Mucosa of gallbladder (tissue), 1 donor: ENCODE measurements at regions not wholly inside any gene's neighbourhood (a gene's known extent, or its start where the extent isn't known, plus 50 kb on each side); places are given as distances from the start of the nearest gene placed in this dataset.
"Not testable (repeated sequence)": the region's sequence is repeated elsewhere in the genome, so short reads cannot be mapped to it uniquely, and the experiment has no call there.

Source experiments
- DNase-seq: peaks from one replicate; pipeline ENCODE4 v3.0.0-alpha.2; 2020; ENCODE audit warnings: low spot score
- donor health status: DM: no; HTN: no; CAD: no.

DNA sequence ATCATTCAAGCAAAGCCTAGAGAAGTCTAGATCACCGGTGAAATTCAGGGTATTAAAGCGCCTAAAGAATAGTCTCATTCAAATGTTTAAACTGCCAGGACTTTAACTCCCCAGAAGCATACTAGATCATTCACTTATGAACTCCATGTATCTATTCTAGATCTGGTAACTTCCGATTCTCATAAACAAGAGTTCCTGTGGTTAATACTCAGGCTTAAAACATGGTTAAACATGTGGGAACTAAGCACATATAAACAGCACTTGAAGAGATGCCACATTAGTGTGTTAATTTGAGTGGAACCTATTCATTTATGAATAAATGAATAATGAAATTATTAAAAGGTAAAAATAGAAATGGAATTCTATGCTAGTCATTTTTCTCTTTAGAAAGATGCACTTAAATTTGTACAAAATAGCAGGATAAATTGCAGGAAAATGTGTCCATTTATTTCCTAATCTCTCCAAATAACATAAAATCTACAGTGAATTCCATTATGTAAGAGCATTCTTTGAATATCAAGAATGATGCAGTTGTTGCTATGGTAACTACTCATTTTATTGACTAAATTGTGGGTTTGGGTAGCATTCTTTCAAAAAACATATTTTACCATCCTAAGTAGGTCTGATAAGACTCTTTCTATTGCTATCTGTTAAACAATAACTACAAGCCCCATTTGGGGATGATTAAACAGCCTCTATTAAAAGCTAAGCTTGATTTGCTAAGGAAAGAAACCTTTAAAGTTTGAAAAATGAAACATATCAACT, 147.6 kb upstream of the TMEM168 start:
- no peak for DNase-seq

- DNase-seq = no peak
Observed at GRCh38 chr7:112933598-112933997, 143.4 kb upstream of the TMEM168 start.

DNA sequence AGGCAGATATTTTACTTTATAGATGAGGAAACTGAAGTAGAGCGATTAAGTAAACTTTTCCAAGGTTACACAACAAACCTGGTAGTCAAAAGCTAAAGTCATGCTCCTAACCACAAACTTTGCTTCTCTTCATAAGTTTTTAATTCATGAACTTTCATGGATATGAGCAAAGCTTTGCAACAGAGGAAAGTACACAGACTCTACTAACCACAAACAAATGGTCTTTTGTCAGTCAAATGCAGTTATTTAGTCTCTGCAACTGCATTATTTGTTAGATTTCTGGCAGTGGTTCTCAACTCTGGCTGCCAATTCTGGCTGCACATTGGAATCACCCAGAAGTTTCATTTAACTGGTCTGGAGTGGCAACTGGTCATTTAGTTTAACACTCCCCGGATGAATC, 140.6 kb upstream of the TMEM168 start:
- no peak for DNase-seq

DNA sequence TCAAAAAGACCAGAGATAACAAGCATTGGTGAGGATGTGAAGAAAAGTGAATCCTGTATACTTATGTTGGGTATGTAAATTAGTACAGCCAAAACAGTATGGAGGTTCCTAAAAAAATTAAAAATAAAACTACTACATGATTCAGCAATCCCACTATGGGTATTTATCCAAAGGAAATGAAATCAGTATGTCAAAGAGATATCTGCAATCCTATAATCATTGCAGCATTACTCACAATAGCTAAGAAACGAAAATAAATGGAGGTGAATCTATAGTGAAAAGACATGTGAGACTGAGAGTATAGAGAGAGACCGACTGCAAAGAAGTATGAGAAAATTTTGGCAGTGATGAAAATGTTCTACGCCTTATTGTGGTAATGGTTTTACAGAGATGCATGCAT, 139.2 kb upstream of the TMEM168 start:
- DNase-seq = no peak

DNA sequence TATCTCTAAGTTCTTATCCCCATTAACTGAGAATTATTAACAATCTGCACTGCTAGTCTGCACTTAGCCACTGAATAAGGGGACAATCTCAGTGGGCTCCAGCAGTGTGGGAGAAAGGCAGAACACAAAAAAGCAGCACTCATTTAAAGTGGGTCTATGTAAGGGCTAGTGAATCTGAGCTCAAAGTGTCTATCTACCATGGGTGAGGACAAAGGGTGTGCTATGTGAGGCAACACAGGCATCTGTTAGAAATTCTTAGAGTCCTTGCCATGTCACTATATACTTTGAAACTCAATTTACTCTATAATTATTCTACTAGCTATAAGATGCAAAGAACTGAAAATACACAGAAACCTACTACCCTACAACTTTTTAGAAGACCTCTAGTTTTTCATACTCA, 135.8 kb upstream of the TMEM168 start:
- DNase-seq = no peak

DNA sequence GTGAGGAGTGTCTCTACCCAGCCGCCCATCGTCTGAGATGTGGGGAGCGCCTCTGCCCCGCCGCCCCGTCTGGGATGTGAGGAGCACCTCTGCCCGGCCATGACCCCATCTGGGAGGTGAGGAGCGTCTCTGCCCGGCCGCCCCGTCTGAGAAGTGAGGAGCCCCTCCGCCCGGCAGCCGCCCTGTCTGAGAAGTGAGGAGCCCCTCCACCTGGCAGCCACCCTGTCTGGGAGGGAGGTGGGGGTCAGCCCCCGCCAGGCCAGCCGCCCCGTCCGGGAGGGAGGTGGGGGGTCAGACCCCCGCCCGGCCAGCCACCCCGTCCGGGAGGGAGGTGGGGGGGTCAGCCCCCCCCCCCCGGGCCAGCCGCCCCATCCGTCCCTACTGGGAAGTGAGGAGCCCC, 132.4 kb upstream of the TMEM168 start:
- not testable (repeated sequence) for DNase-seq

DNA sequence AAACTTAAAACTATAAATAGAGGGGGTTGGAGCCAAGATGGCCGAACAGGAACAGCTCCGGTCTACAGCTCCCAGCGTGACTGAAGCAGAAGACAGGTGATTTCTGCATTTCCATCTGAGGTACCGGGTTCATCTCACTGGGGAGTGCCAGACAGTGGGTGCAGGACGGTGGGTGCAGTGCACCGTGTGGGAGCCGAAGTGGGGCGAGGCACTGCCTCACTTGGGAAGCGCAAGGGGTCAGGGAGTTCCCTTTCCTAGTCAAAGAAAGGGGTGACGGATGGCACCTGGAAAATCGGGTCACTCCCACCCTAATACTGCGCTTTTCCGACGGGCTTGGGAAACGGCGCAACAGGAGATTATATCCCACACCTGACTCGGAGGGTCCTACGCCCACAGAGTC, 126.2 kb upstream of the TMEM168 start:
- DNase-seq = not testable (repeated sequence)

- DNase-seq = no peak
Observed at GRCh38 chr7:112908086-112908485, 117.9 kb upstream of the TMEM168 start.

DNA sequence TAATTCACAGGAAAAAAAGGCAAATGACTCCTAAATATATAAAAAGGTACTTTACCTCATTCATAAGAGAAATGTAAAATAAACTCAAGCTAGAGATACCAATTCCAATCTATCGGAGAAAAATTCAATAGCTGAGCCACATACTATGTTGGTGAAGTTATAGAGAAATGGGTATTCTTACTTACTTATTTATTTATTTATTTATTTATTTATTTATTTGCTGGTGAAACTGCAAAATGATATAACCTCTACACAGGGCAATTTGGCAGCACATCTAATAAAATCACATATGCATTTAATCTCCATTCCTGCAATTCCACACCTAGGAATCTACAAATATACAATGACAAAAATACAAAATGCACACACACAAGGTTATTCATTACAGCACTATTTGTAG, 117.5 kb upstream of the TMEM168 start:
- DNase-seq = no peak

DNA sequence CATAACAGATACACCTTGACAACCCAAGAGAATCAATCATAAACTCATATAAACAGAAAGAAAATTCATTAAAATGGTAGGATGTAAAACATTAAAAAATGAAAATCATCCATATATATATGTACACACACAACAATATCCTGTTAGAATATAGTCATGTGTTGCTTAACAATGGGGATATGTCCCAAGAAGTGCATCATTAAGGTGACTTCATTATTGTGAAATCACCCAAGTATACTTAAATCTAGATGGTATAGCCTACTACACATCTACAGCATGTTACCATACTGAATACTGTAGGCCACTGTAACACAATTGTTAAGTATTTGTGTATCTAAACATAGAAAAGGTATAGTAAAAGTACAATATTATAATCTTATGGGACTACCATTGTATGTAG, 115.8 kb upstream of the TMEM168 start:
- no peak for DNase-seq

- no peak for DNase-seq
Observed at GRCh38 chr7:112905413-112905812, 115.2 kb upstream of the TMEM168 start.

- peak; percentile 23 for DNase-seq
Observed at GRCh38 chr7:112898432-112899290, 108.5 kb upstream of the TMEM168 start.

GRCh38 chr7:112897839-112898431, 107.7 kb upstream of the TMEM168 start:
- DNase-seq = no peak

DNA sequence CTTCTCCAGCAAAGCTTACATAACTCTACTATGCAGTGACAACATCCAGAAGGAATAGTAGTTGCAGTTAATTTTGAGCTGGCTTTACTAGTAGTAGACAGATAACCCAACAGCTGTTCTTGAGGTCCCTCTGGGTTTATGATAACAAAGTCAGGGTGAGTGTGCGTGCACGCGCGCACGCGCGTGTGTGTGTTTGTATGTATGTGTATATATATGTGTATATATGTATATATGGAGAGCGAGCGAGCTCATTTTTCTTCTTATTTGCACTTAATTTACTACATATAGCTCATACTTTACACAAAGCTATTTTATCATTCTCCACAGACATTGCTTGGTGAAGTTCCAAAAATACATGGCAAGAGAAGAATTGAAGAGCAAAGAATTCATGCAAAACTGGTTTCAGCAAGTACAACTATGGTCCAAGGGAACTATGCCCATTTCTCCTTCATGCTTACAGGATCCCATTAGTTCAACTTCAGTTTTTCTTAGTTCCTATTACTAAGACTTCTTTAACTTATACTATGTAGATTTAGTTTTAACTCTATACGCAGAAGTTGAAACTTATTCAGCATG, 105.9 kb upstream of the TMEM168 start:
- DNase-seq = no peak

DNA sequence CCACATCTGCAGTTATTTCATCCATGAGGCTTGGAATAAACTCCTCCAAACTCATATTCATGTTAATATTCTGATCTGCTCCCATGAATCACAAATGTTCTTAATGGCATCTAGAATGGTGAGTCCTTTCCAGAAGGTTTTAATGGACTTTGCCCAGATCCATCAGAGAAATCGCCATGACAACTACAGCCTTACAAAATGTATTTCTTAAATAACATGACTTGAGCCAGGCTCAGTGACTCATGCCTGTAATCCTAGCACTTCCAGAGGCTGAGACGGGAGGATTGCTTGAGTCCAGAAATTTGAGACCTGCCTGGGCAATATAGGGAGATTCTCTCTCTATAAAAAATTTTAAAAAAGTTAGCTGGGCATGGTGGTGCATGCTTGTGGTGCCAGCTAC, 102.1 kb upstream of the TMEM168 start:
- no peak for DNase-seq

DNA sequence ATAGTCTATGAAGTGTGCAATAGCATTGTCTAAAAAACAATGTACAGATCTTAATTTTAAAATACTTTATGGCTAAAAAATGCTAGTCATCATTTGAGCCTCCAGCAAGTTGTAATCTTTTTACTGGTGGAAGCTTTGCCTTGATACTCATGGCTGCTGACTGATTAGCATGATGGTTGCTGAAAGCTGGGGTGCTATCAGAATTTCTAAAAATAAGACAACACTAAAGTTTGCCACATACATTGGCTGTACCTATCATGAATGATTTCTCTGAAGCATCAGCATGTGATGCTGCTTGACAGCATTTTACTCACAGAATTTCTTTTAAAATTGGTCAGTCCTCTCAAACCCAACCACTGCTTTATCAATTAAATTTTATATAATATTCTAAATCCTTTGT, 101.5 kb upstream of the TMEM168 start:
- DNase-seq = no peak

GRCh38 chr7:112889834-112890438, 99.7 kb upstream of the TMEM168 start:
- no peak for DNase-seq

DNA sequence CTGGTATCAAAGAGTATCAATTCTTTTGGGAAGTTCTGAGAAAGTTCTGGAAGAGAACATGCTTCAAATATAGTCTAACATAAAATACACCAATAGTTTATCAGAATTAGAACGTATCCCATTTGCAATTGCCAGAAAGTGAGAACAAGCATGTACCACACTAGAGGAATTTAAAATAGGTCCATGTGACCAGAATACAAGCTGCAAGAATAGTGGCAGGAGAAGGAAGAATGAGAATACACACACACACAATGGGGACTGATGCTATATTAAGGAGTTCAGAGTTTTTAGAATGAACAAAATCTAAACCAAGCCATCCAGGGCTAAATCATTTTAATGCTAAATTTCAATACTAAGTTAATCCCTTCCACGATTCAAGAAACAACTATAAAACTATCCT, 99.1 kb upstream of the TMEM168 start:
- DNase-seq = no peak

DNA sequence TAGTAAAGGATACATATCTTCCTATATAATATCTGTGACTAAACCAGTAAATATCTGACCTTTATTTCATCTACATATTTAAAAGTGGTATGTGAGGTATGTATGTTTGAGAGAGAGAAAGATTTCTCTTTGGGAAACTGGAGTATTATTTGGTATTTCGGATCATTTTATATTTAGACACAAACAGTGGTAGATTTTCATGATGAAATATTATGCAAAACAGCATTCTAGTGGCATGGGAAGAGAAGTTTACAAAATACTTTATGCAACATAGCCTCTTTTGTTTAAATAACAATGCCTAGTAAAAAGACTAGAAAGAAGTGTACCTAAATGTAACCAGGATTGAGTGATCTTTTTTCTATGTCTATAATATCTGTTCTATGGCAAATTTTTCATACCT, 98.6 kb upstream of the TMEM168 start:
- no peak for DNase-seq

DNA sequence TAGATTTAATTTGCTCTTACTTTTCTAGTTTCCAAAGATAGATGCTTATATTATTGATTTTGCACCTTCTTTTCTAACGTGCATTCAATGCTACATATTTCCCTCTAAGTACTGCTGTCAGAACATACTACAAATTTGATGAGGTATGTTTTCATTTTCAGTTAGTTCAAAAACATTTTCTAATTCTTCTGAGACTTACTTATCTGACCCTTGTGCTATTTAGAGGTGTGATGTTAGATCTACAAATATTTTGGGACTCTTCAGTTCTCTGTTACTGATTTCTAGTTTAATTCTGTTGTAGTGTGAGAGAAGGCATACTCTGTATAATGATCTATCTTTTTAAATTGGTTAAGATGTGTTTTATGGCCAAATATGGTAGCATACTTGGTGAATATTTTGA, 97.8 kb upstream of the TMEM168 start:
- DNase-seq = no peak

DNA sequence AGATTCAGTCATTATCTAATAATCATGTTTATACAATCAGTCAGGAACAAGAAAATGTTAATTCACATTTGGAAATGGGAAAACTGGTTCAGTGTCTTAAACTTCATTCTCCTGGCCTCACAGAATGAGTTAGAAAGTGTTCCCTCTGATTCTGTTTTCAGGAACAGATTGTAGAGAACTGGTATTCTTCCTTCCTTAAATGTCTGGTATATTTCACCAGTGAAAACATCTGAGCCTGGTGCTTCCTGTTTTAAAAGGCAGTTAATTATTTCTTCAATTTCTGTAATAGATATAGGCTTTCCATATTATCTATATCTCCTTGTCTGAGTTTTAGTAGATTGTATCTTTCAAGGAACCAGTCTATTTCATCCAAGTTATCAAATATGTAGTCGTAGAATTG, 97.1 kb upstream of the TMEM168 start:
- no peak for DNase-seq

DNA sequence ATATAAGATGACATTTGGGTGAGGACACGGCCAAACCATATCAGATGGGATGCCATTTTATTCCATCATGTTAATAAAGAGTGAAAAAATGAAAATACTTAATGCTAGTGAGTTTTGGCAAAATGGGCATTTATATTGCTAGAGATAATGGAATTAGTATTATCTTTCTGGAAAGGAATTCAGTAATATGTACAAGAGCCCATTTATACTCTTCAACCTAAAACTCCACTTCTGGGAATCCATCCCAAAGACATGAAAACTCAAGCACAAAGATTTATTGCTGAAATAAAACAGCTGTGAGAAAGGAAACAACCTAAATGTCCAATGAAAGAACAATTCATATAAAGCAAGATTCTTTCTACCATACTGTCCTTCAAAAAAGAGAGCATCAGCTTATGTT, 96.0 kb upstream of the TMEM168 start:
- DNase-seq = no peak
